Panc1 (cell line): ENCODE measurements at regions not wholly inside any gene's neighbourhood (a gene's known extent, or its start where the extent isn't known, plus 50 kb on each side); places are given as distances from the start of the nearest gene placed in this dataset.

Experiments
- ATAC-seq: fragments of 200-7000 bp; cut with Tn5 transposase; 2 replicates; pipeline ENCODE4 v1.9.1; 2020; ENCODE audit warnings: mild to moderate bottlenecking, moderate library complexity
- BruUV-seq: library from RNA; stranded (reverse); fragments of 400-500 nt; replicated peaks from 2 replicates; lab custom pipeline; 2021; lab: Mats Ljungman, UMichigan
- CTCF ChIA-PET: fragments of 300-600 bp; sonication (Branson Sonifier 250); formaldehyde crosslinking; loops from one replicate; lab custom pipeline; 2022; ENCODE audit warnings: antibody characterized with exemption; lab: Charles Lee
- POLR2A ChIA-PET: fragments of 300-600 bp; sonication (Branson Sonifier 250); formaldehyde crosslinking; loops from one replicate; lab custom pipeline; 2022; ENCODE audit warnings: antibody characterized with exemption; lab: Charles Lee
- DNase-seq: peaks from one replicate; pipeline ENCODE4 v3.0.0-alpha.2; 2010; ENCODE audit warnings: low read depth, low spot score
- H3K27ac ChIP-seq: 2 replicates; pipeline ENCODE4 v1.5.1; 2011; ENCODE audit warnings: mild to moderate bottlenecking, low read length, inconsistent platforms
- H3K27me3 ChIP-seq: fragments of 200-500 bp; sonication (Bioruptor generic); 2 replicates; pipeline ENCODE4 v1.6.0; 2014; ENCODE audit warnings: low read length, inconsistent platforms; ENCODE audit not compliant: control insufficient read depth, insufficient read depth
- H3K36me3 ChIP-seq: fragments of 200-500 bp; sonication (Bioruptor generic); 2 replicates; pipeline ENCODE4 v1.5.1; 2014; ENCODE audit warnings: inconsistent platforms, mild to moderate bottlenecking, low read length, moderate library complexity; ENCODE audit not compliant: control insufficient read depth, insufficient read depth
- H3K4me1 ChIP-seq: 2 replicates; pipeline ENCODE4 v1.5.1; 2011; ENCODE audit warnings: inconsistent platforms, mild to moderate bottlenecking, low read length, moderate library complexity; ENCODE audit not compliant: control insufficient read depth, insufficient read depth
- H3K4me3 ChIP-seq, 2 experiments: 2 replicates each; pipeline ENCODE4 v1.5.1; 2011 to 2012; ENCODE audit warnings: low read depth in 2 of 2, low read length in 2 of 2, mild to moderate bottlenecking in 2 of 2, inconsistent platforms in 1 of 2, moderate library complexity in 1 of 2
- H3K9me3 ChIP-seq: fragments of 200-500 bp; sonication (Bioruptor generic); 2 replicates; pipeline ENCODE4 v1.5.1; 2014; ENCODE audit warnings: low read depth, mild to moderate bottlenecking, inconsistent platforms, low read length, moderate library complexity; ENCODE audit not compliant: control insufficient read depth, insufficient read depth
- POLR2AphosphoS5 ChIP-seq: IDR thresholded peaks from 2 replicates; pipeline ENCODE4 v1.6.1; 2012; ENCODE audit warnings: mild to moderate bottlenecking, low read depth, low read length, moderate library complexity
- SIN3A ChIP-seq: IDR thresholded peaks from 2 replicates; pipeline ENCODE4 v1.6.1; 2012; ENCODE audit warnings: low read depth, mild to moderate bottlenecking, low read length, moderate library complexity, borderline replicate concordance; ENCODE audit not compliant: insufficient read depth
- TCF7L2 ChIP-seq: IDR thresholded peaks from 2 replicates; pipeline ENCODE4 v1.6.1; 2011; ENCODE audit warnings: mild to moderate bottlenecking, low read depth, low read length, inconsistent platforms
- in situ Hi-C: cut with HindIII; loops from 2 replicates; pipeline ENCODE4 v1.10.0; 2016; ENCODE audit warnings: low sequenced_read_pairs, low pct_unique_long_range_greater_than_20kb
- intact Hi-C: fragments of 100-400 bp; cut with micrococcal nuclease; formaldehyde crosslinking; loops from one replicate; pipeline ENCODE4 v1.10.0; 2022; ENCODE audit not compliant: unreplicated experiment
- TF ChIP-seq, protein P1 (sequence below), 2 experiments: IDR thresholded peaks; 2 replicates each; pipeline ENCODE4 v1.6.1; 2011 to 2012; ENCODE audit warnings: low read depth in 2 of 2, control low read depth in 1 of 2, low read length in 1 of 2, mild to moderate bottlenecking in 1 of 2, moderate library complexity in 1 of 2; ENCODE audit not compliant: insufficient read depth in 1 of 2
- TF ChIP-seq, protein P2 (sequence below): fragments of 450-650 bp; IDR thresholded peaks from 2 replicates; pipeline ENCODE4 v1.5.1; 2017; ENCODE audit warnings: mild to moderate bottlenecking

- no peak overlapping the region for H3K27ac ChIP-seq
- ATAC-seq (no peak), DNase-seq (no peak)
- no peaks in the 10 kb centered on the region for H3K4me1 ChIP-seq
- ChIA-PET POLR2A (no interaction called here), CTCF (no interaction called here)
- BruUV-seq = no TSS peak
- intact Hi-C loops (no loop called here), in situ Hi-C loops (no loop called here)
- no peak overlapping the region for H3K4me3 ChIP-seq
- H3K27me3 ChIP-seq = no peaks in the 10 kb centered on the region
- no peak for TF ChIP-seq TCF7L2
- no peak for TF ChIP-seq SIN3A
- TF ChIP-seq, protein P1, sequence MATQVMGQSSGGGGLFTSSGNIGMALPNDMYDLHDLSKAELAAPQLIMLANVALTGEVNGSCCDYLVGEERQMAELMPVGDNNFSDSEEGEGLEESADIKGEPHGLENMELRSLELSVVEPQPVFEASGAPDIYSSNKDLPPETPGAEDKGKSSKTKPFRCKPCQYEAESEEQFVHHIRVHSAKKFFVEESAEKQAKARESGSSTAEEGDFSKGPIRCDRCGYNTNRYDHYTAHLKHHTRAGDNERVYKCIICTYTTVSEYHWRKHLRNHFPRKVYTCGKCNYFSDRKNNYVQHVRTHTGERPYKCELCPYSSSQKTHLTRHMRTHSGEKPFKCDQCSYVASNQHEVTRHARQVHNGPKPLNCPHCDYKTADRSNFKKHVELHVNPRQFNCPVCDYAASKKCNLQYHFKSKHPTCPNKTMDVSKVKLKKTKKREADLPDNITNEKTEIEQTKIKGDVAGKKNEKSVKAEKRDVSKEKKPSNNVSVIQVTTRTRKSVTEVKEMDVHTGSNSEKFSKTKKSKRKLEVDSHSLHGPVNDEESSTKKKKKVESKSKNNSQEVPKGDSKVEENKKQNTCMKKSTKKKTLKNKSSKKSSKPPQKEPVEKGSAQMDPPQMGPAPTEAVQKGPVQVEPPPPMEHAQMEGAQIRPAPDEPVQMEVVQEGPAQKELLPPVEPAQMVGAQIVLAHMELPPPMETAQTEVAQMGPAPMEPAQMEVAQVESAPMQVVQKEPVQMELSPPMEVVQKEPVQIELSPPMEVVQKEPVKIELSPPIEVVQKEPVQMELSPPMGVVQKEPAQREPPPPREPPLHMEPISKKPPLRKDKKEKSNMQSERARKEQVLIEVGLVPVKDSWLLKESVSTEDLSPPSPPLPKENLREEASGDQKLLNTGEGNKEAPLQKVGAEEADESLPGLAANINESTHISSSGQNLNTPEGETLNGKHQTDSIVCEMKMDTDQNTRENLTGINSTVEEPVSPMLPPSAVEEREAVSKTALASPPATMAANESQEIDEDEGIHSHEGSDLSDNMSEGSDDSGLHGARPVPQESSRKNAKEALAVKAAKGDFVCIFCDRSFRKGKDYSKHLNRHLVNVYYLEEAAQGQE (IDR thresholded peaks at IDR 0.05; ENCODE audit: insufficient read depth in 1 of 2, low read depth in 2 of 2, low read length in 1 of 2) = no peak
- TF ChIP-seq POLR2AphosphoS5 = no peak
- TF ChIP-seq, protein P2, sequence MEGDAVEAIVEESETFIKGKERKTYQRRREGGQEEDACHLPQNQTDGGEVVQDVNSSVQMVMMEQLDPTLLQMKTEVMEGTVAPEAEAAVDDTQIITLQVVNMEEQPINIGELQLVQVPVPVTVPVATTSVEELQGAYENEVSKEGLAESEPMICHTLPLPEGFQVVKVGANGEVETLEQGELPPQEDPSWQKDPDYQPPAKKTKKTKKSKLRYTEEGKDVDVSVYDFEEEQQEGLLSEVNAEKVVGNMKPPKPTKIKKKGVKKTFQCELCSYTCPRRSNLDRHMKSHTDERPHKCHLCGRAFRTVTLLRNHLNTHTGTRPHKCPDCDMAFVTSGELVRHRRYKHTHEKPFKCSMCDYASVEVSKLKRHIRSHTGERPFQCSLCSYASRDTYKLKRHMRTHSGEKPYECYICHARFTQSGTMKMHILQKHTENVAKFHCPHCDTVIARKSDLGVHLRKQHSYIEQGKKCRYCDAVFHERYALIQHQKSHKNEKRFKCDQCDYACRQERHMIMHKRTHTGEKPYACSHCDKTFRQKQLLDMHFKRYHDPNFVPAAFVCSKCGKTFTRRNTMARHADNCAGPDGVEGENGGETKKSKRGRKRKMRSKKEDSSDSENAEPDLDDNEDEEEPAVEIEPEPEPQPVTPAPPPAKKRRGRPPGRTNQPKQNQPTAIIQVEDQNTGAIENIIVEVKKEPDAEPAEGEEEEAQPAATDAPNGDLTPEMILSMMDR = no peak
- H3K36me3 ChIP-seq = no peaks in the 10 kb centered on the region
- H3K9me3 ChIP-seq = no peaks in the 10 kb centered on the region
Observed at GRCh38 chr17:36813357-36813756, 123.9 kb upstream of the LHX1 start.

DNA sequence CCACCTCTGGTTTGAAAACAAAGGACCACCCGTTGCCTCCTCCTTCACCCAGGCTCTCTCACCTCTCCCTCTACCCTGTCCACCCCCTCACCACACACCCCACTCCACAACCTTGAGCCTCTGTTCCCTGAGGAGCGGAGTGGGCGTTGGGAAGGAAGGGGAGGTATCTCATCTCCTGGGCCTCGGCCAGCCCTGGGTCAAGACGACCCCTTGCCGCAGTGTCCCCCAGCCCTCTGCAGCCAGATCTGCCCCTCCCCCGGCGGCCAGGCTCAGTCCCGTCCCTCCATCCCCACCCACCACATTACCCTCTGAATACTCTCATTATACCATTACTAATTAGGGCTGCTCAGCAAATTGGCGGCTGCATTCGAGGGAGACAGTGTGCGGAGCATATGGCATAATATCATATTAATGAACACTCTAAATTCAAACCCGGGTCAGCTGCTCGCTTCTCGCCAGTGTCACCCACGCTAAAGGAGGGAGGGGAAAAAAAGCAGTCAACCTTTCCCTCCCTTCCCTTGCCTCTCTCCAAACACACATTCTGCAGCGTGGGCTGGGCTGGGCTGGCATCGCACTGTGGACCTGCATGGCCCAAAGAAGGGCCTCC is 123.2 kb upstream of the LHX1 start:
- no peak overlapping the region for H3K27ac ChIP-seq
- DNase-seq = no peak
- TF ChIP-seq TCF7L2 = no peak
- TF ChIP-seq, protein P1 (IDR thresholded peaks at IDR 0.05; ENCODE audit: insufficient read depth in 1 of 2, low read depth in 2 of 2, low read length in 1 of 2) = no peak
- TF ChIP-seq SIN3A = no peak
- no peak for TF ChIP-seq POLR2AphosphoS5
- TF ChIP-seq, protein P2 = no peak
- H3K9me3 ChIP-seq = no peaks in the 10 kb centered on the region
- H3K4me3 ChIP-seq = no peak overlapping the region
- CTCF ChIA-PET = no interaction called here
- in situ Hi-C loops = no loop called here
- BruUV-seq = no TSS peak
- POLR2A ChIA-PET = no interaction called here
- H3K4me1 ChIP-seq = no peaks in the 10 kb centered on the region
- no peaks in the 10 kb centered on the region for H3K36me3 ChIP-seq
- ATAC-seq = no peak
- H3K27me3 ChIP-seq = no peaks in the 10 kb centered on the region
- intact Hi-C loops = no loop called here
